GM23338 (cell line): ENCODE measurements at regions not wholly inside any gene's neighbourhood (a gene's known extent, or its start where the extent isn't known, plus 50 kb on each side); places are given as distances from the start of the nearest gene placed in this dataset.

ENCODE experiments used
- CTCF ChIP-seq, 2 experiments: fragments of 200-600 bp in 1 of 2; sonication (generic) in 1 of 2; conservative IDR thresholded peaks; 2 replicates each; pipeline versions ENCODE4 v1.5.1 to v1.6.1; 2016 to 2017; ENCODE audit warnings: antibody characterized with exemption in 2 of 2, low read depth in 2 of 2, mild to moderate bottlenecking in 2 of 2, moderate library complexity in 1 of 2
- EZH2 ChIP-seq: fragments of 200-600 bp; sonication (generic); IDR thresholded peaks from one replicate; pipeline ENCODE4 v1.8.0; 2017; ENCODE audit warnings: antibody characterized with exemption, mild to moderate bottlenecking, low read depth; ENCODE audit not compliant: unreplicated experiment
- JUNB ChIP-seq: IDR thresholded peaks from one replicate; pipeline ENCODE4 v1.6.1; 2016; ENCODE audit warnings: antibody characterized with exemption; ENCODE audit not compliant: unreplicated experiment
- REST ChIP-seq: IDR thresholded peaks from one replicate; pipeline ENCODE4 v1.6.1; 2018; ENCODE audit warnings: antibody characterized with exemption; ENCODE audit not compliant: unreplicated experiment
- STAT1 ChIP-seq: IDR thresholded peaks from one replicate; pipeline ENCODE4 v1.6.1; 2016; ENCODE audit warnings: antibody characterized with exemption; ENCODE audit not compliant: unreplicated experiment
- ZNF331 ChIP-seq: fragments of 250-450 bp; sonication (Bioruptor Pico); IDR thresholded peaks from 2 replicates; pipeline ENCODE4 v1.5.0; 2020; ENCODE audit warnings: low read depth, mild to moderate bottlenecking, moderate library complexity

GRCh38 chr14:22243971-22244581 lies 344.9 kb downstream of the DAD1 start:
- TF ChIP-seq CTCF (conservative IDR thresholded peaks at IDR 0.05; ENCODE audit: low read depth in 2 of 2) (no peak), EZH2 (no peak), ZNF331 (CRISPR knock-in tag) (no peak), STAT1 (no peak), JUNB (no peak), REST (no peak)
